ENCODE measurements at regions not wholly inside any gene's neighbourhood (a gene's known extent, or its start where the extent isn't known, plus 50 kb on each side); places are given as distances from the start of the nearest gene placed in this dataset.
"Not testable (repeated sequence)": the region's sequence is repeated elsewhere in the genome, so short reads cannot be mapped to it uniquely, and the experiment has no call there.

DNA sequence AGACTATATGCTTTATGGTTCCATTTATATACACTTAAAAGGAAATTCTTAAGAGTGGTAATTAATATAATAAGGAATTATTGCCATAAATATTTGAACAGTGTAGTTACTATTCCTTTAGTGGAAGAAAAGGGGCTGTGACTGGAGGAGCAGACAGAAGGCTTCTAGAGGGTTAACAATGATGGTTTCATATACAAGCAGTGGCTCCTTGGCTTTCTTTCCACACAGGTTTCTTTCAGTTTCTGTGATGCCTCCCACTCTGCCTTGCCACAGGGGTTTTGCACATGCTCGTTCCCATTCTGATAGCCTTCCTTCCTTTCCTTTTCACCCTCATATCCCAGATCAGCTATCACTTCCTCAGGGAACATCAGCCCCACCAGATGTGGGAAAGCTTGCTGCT is 108.8 kb upstream of the LYSMD4 start:
- intact Hi-C loops (cut with DNase I): no loop called here

DNA sequence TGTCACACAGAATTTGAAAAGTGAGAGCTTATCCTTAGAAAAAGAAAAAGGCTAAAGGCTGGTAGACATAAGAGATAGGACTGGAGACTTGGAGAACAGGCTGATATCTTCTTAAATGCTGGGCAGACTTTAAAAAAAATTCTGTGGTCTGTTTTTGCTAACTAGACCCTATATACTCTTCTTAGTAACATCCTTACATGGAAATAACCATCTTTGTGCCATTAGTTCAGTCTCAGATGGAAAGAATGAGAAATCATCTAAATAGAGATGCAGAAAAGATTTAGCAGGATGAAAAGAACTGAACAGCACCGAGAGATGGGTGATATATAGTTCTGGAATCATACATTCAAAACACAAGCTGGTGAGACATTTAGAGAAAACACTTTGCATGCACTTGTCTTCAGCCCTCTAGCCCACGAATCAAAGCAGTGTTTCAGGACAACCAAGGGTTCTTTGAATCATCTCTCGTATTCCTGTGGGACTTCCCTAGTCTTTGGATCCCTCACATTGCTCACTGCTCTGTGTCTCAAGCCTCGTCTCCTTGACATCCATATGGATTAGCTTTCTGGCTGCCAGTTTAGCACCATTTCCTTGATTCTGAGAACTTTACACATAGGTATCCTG is 93.0 kb upstream of the LYSMD4 start:
- no peak for DNase-seq (ENCODE audit: low spot score)
- intact Hi-C loops (cut with DNase I): no loop called here

More for the DNA sequence above, 108.8 kb upstream of the LYSMD4 start:
- no peak for DNase-seq (ENCODE audit: low spot score)

GRCh38 chr15:99823346-99823745 is 90.1 kb upstream of the LYSMD4 start:
- intact Hi-C loops (cut with DNase I): no loop called here
- no peak for DNase-seq (ENCODE audit: low spot score)

- intact Hi-C loops (cut with DNase I): no loop called here
- DNase-seq (ENCODE audit: low spot score): no peak
Measured at GRCh38 chr15:99819981-99820718, 86.9 kb upstream of the LYSMD4 start.

- intact Hi-C loops (cut with DNase I): no loop called here
- DNase-seq (ENCODE audit: low spot score): no peak
Measured at GRCh38 chr15:99818872-99819271, 85.6 kb upstream of the LYSMD4 start.

GRCh38 chr15:99816862-99817261 is 83.6 kb upstream of the LYSMD4 start:
- intact Hi-C loops (cut with DNase I); DNase-seq (ENCODE audit: low spot score): not testable (repeated sequence)

- intact Hi-C loops (cut with DNase I); DNase-seq (ENCODE audit: low spot score): not testable (repeated sequence)
Measured at GRCh38 chr15:99810663-99811062, 77.4 kb upstream of the LYSMD4 start.

DNA sequence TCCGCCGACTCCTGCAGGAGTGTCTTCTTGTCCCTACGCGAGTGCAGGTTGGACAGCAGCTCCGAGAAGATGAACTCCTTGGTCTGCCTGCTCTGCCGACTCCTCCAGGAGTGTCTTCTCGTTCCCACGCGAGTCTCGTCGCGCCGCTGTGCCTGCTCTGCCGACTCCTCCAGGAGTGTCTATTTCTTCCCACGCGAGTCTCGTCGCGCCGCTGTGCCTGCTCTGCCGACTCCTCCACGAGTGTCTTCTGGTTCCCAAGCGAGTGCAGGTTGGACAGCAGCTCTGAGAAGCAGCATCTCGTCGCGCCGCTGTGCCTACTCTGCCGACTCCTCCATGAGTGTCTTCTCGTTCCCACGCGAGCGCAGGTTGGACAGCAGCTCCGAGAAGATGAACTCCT is 66.6 kb upstream of the LYSMD4 start:
- DNase-seq (ENCODE audit: low spot score); intact Hi-C loops (cut with DNase I): not testable (repeated sequence)

DNA sequence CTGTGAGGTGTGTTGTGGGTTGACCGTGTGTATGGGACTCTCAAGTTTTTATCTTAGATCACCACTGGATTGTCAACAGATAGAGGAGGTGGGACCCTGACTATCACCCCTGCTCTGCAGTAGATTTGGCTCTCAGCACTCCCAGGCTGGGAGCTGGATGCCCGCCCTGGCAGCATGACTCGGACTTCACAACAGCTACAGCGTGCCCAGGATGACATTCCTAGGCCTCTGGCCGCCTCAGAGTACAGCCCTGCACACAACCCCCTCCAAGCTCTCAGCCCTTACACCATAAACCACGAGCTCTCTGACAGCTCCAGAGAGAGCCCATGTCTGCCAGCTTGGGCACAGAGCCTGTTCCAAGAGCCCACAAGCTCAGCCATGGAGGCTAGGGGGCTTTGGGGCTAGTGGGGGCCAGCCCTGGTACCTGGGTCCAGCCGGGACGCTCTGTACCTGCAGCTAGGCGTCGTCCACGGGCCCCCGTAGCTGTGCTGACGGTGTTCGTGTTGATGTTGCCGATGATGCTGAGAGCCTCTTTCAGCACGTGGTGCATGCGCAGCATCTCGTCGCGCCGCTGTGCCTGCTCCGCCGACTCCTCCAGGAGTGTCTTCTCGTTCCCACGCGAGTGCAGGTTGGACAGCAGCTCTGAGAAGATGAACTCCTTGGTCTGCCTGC is 66.1 kb upstream of the LYSMD4 start:
- DNase-seq (ENCODE audit: low spot score); intact Hi-C loops (cut with DNase I): not testable (repeated sequence)

- intact Hi-C loops (cut with DNase I); DNase-seq (ENCODE audit: low spot score): not testable (repeated sequence)
Measured at GRCh38 chr15:99796940-99797870, 64.0 kb upstream of the LYSMD4 start.

GRCh38 chr15:99791881-99792807 is 58.9 kb upstream of the LYSMD4 start:
- DNase-seq (ENCODE audit: low spot score); intact Hi-C loops (cut with DNase I): not testable (repeated sequence)

DNA sequence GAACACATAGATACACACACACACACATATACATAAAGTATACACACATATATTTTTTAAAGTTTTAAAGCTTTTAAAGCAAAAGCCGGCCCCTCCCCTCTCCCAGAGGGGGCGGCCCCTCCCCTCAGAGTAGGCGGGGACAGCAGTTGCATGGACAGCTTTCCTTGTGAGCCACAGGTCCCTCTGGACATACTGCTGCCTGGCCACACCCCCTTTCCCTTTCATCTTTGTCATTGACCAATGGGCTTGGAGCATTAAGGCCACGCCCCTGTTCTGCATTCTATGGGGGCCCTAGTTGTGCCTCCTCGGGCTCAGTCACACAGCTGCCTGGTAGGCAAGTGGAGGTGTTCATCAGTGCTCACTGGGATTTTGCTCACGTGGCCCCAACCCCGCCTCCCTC is 57.5 kb upstream of the LYSMD4 start:
- intact Hi-C loops (cut with DNase I); DNase-seq (ENCODE audit: low spot score): not testable (repeated sequence)

DNA sequence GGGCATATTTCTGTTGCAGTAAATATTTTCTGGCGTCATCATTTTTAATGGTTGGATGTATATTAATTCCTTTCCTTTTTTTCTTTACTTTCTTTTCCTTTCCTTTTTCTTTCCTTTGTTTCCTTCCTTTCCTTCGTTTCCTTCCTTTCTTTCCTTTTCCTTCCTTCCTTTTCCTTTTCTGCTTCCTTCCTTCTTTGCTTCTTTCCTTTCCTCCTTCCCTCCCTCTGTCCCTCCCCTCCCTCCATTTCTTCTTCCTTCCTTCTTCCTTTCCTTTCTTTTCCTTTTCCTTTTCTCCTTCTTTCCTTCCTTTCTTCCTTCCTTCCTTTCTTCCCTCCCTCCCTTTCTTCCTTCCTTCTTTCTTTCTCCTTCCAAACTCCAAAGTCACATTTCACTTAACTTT is 54.9 kb upstream of the LYSMD4 start:
- intact Hi-C loops (cut with DNase I): no loop called here
- no peak for DNase-seq (ENCODE audit: low spot score)

- DNase-seq (ENCODE audit: low spot score); intact Hi-C loops (cut with DNase I): not testable (repeated sequence)
Measured at GRCh38 chr15:99784800-99785199, 51.6 kb upstream of the LYSMD4 start.

DNA sequence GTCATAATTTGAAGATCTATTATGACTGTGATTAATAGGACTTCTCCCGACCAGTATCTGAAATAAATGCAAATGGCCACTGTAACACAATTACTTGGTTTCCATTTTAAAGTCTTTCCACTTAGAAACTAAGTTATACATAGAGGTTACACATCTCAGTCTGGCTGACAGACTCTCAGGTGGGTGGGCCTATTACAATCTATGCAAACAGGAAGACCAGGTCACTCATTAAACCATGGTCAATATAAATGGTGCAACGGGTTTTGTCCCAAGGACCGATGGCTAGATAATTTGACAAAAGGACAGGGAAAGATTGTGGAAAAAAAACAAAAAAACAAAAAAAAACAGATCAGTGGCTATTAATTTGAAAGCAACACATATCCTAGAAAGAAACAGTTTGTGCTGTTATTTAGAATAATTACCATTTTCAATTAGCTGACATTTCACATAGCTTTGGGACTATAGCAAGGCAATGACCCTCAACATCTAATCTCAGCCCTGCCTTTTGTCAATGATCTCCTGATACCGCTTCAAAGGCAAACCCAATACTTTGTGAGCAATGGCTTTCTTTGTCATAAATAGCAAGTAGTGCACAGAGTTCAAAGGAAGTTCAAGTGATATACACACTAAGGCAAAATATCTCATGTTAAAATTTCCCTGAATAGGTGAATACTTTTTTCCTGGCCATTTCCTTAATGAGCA is 50.8 kb upstream of the LYSMD4 start:
- intact Hi-C loops (cut with DNase I); DNase-seq (ENCODE audit: low spot score): not testable (repeated sequence)
